ENCODE measurements at regions not wholly inside any gene's neighbourhood (a gene's known extent, or its start where the extent isn't known, plus 50 kb on each side); places are given as distances from the start of the nearest gene placed in this dataset.
"Not testable (repeated sequence)": the region's sequence is repeated elsewhere in the genome, so short reads cannot be mapped to it uniquely, and the experiment has no call there.

DNA sequence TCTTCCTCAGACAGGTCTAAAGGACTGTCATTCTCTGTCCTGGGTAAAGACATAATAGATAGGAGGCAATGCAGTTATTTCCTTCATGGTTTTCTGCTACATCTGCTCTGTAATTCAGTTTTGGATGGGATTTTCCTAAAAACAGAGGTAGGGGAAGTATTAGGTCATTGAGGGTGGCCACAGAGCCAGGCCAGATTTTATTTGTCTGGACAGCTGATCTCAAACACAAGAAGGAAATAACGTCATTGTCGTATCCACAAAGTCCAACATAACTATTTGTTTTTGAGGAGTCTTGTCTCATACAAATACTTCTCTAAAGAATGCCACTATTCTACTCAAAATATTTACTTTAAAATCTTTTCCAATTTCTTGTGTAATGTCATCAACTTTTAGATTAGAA, 154.8 kb upstream of the MAP2 start:
- DNase-seq (ENCODE audit: low read depth), result no peak
- no peak overlapping the region for H3K4me3 ChIP-seq (ENCODE audit: low read depth, low read length)
- TF ChIP-seq, protein P1, sequence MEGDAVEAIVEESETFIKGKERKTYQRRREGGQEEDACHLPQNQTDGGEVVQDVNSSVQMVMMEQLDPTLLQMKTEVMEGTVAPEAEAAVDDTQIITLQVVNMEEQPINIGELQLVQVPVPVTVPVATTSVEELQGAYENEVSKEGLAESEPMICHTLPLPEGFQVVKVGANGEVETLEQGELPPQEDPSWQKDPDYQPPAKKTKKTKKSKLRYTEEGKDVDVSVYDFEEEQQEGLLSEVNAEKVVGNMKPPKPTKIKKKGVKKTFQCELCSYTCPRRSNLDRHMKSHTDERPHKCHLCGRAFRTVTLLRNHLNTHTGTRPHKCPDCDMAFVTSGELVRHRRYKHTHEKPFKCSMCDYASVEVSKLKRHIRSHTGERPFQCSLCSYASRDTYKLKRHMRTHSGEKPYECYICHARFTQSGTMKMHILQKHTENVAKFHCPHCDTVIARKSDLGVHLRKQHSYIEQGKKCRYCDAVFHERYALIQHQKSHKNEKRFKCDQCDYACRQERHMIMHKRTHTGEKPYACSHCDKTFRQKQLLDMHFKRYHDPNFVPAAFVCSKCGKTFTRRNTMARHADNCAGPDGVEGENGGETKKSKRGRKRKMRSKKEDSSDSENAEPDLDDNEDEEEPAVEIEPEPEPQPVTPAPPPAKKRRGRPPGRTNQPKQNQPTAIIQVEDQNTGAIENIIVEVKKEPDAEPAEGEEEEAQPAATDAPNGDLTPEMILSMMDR (IDR thresholded peaks at IDR 0.05; ENCODE audit: low read depth, low read length, missing control alignments), result no peak

DNA sequence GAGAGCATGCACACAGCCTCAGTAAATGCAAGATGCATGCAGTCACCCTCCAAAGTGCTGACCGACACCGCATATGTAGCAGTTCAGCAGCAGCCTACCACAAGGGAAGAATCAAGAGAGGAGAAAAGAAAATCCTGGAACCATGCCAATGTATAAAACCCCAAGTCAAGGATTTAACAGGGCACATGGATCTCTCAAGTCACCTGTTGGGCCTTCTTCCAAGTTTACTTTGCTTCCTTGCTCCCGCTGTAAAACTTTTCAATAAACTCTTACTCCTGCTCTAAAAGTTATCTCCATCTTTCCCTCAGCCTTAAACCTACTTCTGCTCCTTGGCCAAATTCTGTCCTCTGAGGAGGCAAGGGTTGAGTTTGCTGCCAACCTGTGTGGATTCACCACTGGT, 147.8 kb upstream of the MAP2 start:
- no peak for DNase-seq (ENCODE audit: low read depth)
- TF ChIP-seq, protein P1 (IDR thresholded peaks at IDR 0.05; ENCODE audit: low read depth, low read length, missing control alignments), result no peak
- H3K4me3 ChIP-seq (ENCODE audit: low read depth, low read length), result no peak overlapping the region

DNA sequence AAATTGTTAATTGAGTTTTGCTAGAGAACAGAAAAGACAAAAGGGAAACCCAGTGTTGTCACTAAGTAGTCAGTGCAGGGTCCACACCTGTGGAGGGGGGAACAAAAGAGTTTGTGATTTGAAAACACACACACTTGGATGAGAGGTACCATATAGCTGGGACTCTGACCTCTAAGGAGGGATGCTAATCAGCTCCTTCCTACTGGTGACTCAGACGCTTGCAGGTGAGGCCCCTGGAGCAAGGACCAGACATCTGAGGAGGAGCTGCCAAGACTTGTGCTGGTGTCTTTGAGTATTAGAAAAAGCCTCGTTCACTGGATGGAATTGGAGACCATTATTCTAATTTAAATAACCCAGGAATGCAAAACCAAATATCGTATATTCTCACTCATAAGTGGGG, 146.4 kb upstream of the MAP2 start:
- TF ChIP-seq, protein P1 (IDR thresholded peaks at IDR 0.05; ENCODE audit: low read depth, low read length, missing control alignments), result no peak
- DNase-seq (ENCODE audit: low read depth), result no peak
- H3K4me3 ChIP-seq (ENCODE audit: low read depth, low read length), result no peak overlapping the region

DNA sequence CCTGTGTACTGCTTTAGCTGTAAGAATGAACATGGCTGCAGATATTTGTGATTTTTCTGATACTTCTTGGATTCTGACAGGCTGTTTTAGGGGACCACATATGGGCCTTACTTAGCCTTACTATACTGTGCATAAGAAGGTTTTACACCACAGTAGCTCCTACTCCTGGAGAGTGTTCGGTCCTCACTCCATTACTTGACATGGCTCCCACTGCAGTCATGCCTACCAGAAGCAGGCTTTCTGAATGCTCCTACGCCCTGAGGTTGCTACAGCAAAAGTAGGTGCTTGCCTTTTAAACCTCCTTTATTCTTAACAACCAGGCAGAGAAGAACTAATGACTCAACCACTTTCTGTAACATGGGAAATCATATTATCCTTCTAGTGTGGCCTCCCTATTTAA, 125.2 kb upstream of the MAP2 start:
- no peak for DNase-seq (ENCODE audit: low read depth)
- H3K4me3 ChIP-seq (ENCODE audit: low read depth, low read length), result no peak overlapping the region
- TF ChIP-seq, protein P1 (IDR thresholded peaks at IDR 0.05; ENCODE audit: low read depth, low read length, missing control alignments), result no peak

DNA sequence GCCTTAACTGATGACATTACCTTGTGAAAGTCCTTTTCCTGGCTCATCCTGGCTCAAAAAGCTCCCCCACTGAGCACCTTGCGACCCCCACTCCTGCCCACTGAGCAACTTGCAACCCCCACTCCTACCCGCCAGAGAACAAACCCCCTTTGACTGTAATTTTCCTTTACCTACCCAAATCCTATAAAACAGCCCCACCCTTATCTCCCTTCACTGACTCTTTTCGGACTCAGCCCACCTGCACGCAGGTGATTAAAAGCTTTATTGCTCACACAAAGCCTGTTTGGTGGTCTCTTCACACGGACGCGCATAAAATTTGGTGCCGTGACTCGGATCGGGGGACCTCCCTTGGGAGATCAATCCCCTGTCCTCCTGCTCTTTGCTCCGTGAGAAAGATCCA, 124.4 kb upstream of the MAP2 start:
- not testable (repeated sequence) for H3K4me3 ChIP-seq (ENCODE audit: low read depth, low read length)

DNA sequence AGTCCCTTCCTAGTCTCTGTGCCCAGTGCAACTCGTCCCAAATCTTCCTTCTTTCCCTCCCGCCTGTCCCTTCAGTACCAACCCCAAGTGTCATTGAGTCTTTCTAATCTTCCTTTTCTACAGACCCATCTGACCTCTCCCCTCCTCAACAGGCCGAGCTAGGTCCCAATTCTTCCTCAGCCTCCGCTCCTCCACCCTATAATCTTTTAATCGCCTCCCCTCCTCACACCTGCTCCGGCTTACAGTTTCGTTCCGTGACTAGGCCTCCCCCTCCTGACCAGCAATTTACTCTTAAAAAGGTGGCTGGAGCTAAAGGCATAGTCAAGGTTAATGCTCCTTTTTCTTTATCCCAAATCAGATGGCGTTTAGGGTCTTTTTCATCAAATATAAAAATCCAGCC, 123.1 kb upstream of the MAP2 start:
- H3K4me3 ChIP-seq (ENCODE audit: low read depth, low read length); DNase-seq (ENCODE audit: low read depth): not testable (repeated sequence)

More for the DNA sequence above, 124.4 kb upstream of the MAP2 start:
- not testable (repeated sequence) for DNase-seq (ENCODE audit: low read depth)

DNA sequence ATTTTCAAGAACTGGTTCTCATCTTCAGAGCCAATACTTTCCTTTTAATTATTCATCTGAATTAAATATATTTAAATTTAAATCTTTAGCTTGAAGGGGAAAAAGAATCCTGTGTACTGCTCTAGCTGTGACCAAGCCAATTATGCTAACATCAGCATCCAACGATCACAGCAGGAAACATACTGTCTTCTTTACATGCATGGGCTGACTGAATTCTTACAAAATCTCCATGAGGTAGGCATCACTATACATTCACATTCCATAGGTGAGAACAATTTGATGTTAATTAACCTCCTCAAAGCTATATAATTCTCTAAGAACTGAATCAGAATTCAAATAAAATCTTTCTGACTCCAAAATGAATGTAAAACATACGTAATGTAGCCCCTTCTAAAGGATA, 118.8 kb upstream of the MAP2 start:
- TF ChIP-seq, protein P1 (IDR thresholded peaks at IDR 0.05; ENCODE audit: low read depth, low read length, missing control alignments), result no peak
- DNase-seq (ENCODE audit: low read depth), result no peak
- H3K4me3 ChIP-seq (ENCODE audit: low read depth, low read length), result no peak overlapping the region

DNA sequence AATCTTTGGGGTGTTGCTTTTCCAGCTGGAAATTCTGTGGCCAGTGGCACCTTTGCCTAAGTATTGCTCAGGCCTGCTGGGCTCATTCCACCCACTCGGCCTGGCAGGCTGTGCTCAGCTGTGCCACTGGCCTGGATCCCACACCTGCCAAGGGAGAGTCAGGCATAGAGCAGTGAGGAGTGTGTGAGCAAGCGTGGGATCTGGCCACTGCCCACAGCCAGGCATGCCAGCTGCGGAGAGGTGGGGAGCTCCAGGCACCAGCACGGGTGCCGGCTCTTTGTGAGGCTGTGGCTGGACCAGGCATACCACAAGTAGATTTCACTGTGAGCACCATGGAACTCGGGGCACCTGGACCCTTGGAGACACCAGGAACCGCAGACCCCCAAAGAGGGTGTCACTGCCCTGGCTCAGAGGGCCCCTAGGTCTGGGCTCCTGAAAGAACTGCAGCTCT, 118.1 kb upstream of the MAP2 start:
- DNase-seq (ENCODE audit: low read depth), result no peak
- H3K4me3 ChIP-seq (ENCODE audit: low read depth, low read length), result no peak overlapping the region
- TF ChIP-seq, protein P1 (IDR thresholded peaks at IDR 0.05; ENCODE audit: low read depth, low read length, missing control alignments), result no peak
